ENCODE measurements at regions not wholly inside any gene's neighbourhood (a gene's known extent, or its start where the extent isn't known, plus 50 kb on each side); places are given as distances from the start of the nearest gene placed in this dataset.

DNA sequence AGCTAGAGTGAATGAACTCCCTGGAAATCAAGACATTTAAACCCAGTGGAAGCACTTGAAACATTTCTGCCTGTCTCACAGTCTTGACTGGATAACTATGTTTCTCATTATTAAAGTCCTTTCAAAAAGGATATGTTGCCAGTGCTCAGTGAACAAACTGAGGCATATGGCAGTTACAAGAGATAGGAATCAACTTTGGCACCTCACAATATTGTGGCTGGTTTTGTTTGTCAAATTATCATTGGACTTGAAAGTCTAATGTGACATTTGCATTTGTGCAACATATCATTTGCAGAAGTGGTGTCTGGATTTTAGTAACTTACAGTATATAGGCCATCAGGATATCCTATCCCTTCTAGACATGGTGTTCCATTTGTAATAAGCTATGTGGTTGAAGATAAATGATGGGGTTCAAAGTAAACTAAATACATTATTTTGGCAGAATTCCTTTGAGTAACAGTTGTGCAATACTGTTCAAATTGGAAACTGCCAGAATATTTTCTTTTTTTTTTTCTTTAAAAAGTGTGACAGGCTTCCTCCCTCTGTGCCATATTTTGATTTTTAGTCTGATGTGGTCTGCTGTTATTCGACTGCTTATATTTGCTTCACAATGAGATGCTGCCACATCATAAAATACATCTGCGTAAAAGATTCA, 927.7 kb downstream of the FLRT2 start (continued):
- TF ChIP-seq ZNF462 (CRISPR knock-in tag; IDR thresholded peaks at IDR 0.05) (no peak), POLR2AphosphoS5 (IDR thresholded peaks at IDR 0.05; ENCODE audit: low read depth) (no peak), ZNF114 (CRISPR knock-in tag; IDR thresholded peaks at IDR 0.05) (no peak), ZNF331 (CRISPR knock-in tag; IDR thresholded peaks at IDR 0.05; ENCODE audit: low read depth) (no peak)
- TF ChIP-seq, protein P1, sequence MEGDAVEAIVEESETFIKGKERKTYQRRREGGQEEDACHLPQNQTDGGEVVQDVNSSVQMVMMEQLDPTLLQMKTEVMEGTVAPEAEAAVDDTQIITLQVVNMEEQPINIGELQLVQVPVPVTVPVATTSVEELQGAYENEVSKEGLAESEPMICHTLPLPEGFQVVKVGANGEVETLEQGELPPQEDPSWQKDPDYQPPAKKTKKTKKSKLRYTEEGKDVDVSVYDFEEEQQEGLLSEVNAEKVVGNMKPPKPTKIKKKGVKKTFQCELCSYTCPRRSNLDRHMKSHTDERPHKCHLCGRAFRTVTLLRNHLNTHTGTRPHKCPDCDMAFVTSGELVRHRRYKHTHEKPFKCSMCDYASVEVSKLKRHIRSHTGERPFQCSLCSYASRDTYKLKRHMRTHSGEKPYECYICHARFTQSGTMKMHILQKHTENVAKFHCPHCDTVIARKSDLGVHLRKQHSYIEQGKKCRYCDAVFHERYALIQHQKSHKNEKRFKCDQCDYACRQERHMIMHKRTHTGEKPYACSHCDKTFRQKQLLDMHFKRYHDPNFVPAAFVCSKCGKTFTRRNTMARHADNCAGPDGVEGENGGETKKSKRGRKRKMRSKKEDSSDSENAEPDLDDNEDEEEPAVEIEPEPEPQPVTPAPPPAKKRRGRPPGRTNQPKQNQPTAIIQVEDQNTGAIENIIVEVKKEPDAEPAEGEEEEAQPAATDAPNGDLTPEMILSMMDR (conservative IDR thresholded peaks at IDR 0.05; ENCODE audit: low read depth in 2 of 2), result no peak

DNA sequence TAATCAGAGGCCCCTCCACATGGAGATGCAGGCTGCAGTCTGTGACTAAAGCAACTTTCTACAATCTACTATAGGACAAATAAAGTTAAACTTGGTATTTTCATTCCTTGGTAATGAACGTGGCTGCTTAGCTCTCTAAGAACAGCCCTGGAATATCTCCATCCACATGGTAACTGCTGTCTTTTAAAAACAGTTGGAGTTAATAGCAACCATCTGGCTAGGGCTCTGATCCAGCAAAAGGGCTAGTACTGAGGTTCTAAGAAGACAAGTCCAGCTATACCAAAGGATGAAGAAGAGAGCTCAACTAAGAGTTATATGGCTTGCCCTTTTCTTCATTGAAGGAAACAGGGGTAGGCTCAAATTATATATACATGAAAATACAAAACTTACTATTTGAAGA, 920.1 kb downstream of the FLRT2 start:
- H2AFZ ChIP-seq, result no peak overlapping the region
- H3K4me3 ChIP-seq, result no peak overlapping the region
- H3K4me1 Mint-ChIP-seq, result no peaks in the 10 kb centered on the region; the same call in 2 of the 3 replicates
- no peak overlapping the region for H3K4me3 Mint-ChIP-seq
- no peak overlapping the region for H3K27ac ChIP-seq (ENCODE audit: low read depth)
- no peak overlapping the region for H3K27ac Mint-ChIP-seq
- no peak overlapping the region for H3K4me2 ChIP-seq
- no peaks in the 10 kb centered on the region for H3K9me3 Mint-ChIP-seq
- no peaks in the 10 kb centered on the region for H3F3A ChIP-seq (replicated peaks; ENCODE audit: low read depth)
- DNase-seq (ENCODE audit: low spot score) (no peak), ATAC-seq (no peak)
- H3K36me3 Mint-ChIP-seq (ENCODE audit: low read depth), result no peaks in the 10 kb centered on the region
- no peaks in the 10 kb centered on the region for H3K4me1 ChIP-seq (ENCODE audit: insufficient read depth)
- no peaks in the 10 kb centered on the region for H4K20me1 ChIP-seq (replicated peaks; ENCODE audit: insufficient read depth)
- H3K27me3 ChIP-seq (ENCODE audit: insufficient read depth), result no peaks in the 10 kb centered on the region
- H3K9me2 ChIP-seq (ENCODE audit: insufficient read depth), result no peaks in the 10 kb centered on the region
- H3K79me2 ChIP-seq (replicated peaks; ENCODE audit: insufficient read depth), result no peaks in the 10 kb centered on the region
- H3K27me3 Mint-ChIP-seq (ENCODE audit: insufficient read depth, low read depth, poor library complexity), result peaks cover 2% of the 10 kb centered on the region
- H3K36me3 ChIP-seq (ENCODE audit: insufficient read depth), result no peaks in the 10 kb centered on the region
- no peak for TF ChIP-seq ZNF462 (CRISPR knock-in tag; IDR thresholded peaks at IDR 0.05)
- no peak for TF ChIP-seq EZH2phosphoT487 (IDR thresholded peaks at IDR 0.05; ENCODE audit: unreplicated experiment)
- no peak for TF ChIP-seq ZNF331 (CRISPR knock-in tag; IDR thresholded peaks at IDR 0.05; ENCODE audit: low read depth)
- TF ChIP-seq JUNB (IDR thresholded peaks at IDR 0.05; ENCODE audit: unreplicated experiment), result no peak

Data from GM23338 (cell line).